Hematopoietic multipotent progenitor cell treated with erythropoietin and hydrocortisone succinate and interleukin-3 and kit ligand, for 6 days (in vitro differentiated cells): ENCODE measurements at regions not wholly inside any gene's neighbourhood (a gene's known extent, or its start where the extent isn't known, plus 50 kb on each side); places are given as distances from the start of the nearest gene placed in this dataset.

ENCODE experiments used
- DNase-seq: peaks from one replicate; pipeline ENCODE4 v3.0.0-alpha.2; 2015

DNA sequence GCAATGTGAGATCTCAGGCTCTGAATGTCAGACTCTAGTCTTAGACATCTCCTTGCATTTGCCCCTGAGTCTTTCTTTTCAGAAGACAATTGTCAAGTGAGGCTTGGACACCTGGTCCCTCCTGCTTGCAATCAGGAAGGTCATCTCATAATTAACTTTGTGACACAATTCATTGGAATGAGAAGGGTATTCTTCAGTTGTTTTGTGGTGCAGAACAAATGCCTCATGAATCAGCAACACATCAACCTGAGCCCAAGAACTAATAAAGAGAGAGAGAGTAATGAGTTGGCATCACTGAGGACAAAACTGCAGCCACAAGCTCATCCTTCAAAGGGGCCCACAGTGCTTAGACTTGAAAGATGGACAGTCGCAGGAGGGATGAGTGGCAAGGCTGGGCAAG is 375.8 kb downstream of the INSC start:
- DNase-seq: no peak

- no peak for DNase-seq
Observed at GRCh38 chr11:15493066-15493465, 378.3 kb downstream of the INSC start.

GRCh38 chr11:15493921-15494620 is 379.3 kb downstream of the INSC start:
- DNase-seq: no peak

DNA sequence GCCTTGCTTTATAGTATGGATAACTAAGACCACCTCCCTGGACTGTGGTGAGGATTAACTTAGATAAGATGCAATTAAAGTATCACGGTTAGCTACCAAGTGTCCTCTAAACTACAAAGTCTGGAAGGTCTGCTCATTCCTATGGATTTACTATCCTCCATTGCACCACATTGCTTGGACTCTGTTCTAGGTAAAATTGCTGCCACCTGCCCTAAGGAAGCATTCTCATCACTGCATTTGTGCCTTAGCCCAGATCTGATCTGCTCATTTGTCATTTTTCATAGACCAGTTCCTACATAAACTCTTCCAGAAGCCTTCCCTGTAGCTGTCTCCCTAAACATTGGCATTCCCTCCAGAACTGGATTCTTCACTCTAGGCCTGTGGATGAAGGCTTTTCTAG is 380.0 kb downstream of the INSC start:
- no peak for DNase-seq

- DNase-seq: no peak
Observed at GRCh38 chr11:15495462-15495861, 380.7 kb downstream of the INSC start.

DNA sequence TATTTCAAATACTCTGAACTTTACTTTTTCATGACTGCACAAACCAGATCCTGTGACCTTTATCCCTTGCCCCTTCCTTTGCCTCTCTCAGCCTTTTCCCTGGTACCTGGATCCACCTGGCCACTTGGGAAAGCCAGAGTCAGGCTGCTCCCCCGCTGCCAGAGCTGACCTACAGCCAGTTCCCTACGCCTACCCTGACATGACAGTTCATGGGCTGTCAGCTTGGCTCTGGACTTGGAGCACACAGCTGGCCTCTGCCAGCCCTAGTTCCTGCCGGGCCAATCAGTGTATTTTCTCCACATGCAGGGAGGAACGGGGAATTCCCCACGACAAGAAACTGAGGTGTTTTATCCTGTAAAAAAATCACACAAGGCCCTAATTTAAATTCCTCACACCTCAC is 382.6 kb downstream of the INSC start:
- DNase-seq: no peak

DNA sequence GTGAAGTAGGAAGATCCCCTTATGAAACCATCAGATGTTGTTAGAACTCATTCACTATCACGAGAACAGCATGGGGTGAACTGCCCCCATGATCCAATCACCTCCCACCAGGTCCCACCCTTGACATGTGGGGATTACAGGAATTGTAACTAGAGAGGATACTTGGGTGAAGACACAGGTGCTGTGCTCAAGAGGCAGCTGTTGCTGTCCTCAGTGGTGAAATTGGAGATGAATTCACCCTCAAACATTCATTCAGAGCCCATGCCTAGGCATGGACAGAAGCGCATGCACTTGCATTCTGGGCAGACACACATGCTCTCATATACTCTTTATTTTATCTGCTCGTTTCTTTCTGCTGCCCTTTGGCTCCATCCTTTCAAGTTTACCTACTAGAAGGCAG is 385.0 kb downstream of the INSC start:
- no peak for DNase-seq

GRCh38 chr11:15500643-15501042 is 385.9 kb downstream of the INSC start:
- no peak for DNase-seq

- DNase-seq: no peak
Observed at GRCh38 chr11:15501566-15501965, 386.8 kb downstream of the INSC start.

DNA sequence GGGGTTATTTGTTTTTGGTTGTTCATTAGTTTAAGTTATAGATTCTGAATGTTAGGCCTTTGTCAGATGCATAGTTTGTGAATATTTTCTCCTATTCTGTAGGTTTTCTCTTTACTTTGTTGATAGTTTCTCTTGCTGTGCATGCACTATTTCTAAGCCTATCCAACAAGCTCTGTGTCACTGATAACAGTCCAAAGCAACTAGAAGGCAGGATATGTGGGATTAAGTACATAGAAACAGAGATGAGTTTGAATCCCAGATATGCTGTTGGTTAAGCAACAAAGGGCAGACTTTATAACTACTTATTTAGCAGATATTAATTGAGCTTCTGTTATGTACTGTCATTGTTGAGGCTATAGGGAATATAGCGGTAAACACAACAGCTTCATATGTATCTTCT is 390.4 kb downstream of the INSC start:
- no peak for DNase-seq

DNA sequence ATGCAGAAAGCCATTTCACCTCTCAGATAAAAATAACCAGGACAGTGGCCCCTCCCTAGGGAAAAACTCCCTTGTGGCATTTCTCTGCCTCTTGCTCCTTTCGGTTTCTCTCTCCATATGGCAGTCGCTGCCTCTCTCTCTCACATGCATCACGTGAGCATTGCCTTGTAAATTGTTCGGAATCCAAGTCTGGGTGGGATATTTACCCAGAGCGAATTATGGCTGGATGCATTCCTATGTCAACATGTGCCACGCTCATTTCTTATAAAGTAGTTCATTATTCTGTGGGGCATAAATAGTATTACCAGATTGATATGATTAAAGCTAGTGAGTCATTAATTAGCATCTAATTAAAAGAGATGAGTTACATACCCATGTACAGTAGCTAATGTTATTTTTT is 392.9 kb downstream of the INSC start:
- DNase-seq: no peak

GRCh38 chr11:15509082-15509481 is 394.4 kb downstream of the INSC start:
- no peak for DNase-seq

- no peak for DNase-seq
Observed at GRCh38 chr11:15519124-15519791, 404.5 kb downstream of the INSC start.

GRCh38 chr11:15519911-15520310 is 405.2 kb downstream of the INSC start:
- DNase-seq: no peak

DNA sequence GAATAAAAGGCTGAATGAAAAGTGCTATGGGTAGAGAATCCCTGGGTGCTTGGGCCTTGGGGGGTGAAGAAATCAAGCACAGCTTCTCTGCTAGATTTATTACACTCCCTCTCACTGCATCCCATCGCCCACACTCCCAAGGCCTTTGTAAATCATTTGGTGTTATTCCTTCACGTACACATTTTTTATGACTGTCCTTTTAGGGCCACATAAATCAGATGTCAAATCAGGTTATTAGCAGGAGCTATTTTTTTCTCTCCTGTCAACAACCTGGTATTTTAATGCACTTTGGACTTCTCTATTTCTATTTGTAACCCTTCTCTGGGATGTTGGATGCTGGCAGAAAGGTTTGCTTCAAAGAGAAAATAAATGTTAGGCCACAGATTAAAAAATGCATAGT is 408.8 kb downstream of the INSC start:
- DNase-seq: no peak

GRCh38 chr11:15525582-15525981 is 410.9 kb downstream of the INSC start:
- no peak for DNase-seq

DNA sequence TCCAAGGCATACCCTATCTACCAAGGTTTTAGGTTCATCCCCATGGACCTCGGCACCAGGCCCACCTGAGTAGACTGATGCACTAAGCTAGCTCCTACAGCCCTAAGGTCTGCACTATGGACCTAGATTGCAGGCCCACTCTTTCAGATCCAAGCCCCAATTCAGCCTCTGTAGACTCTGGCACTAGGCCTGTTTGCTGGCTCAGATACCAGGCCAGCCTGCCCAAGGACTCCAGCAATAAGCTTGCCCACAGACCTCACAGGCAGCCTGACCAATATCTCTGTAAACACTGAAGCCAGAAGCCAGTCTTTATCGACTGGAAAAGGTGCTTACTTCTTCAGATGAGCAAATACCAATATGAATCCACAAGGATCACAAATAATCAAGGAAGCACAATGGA is 411.3 kb downstream of the INSC start:
- DNase-seq: no peak

DNA sequence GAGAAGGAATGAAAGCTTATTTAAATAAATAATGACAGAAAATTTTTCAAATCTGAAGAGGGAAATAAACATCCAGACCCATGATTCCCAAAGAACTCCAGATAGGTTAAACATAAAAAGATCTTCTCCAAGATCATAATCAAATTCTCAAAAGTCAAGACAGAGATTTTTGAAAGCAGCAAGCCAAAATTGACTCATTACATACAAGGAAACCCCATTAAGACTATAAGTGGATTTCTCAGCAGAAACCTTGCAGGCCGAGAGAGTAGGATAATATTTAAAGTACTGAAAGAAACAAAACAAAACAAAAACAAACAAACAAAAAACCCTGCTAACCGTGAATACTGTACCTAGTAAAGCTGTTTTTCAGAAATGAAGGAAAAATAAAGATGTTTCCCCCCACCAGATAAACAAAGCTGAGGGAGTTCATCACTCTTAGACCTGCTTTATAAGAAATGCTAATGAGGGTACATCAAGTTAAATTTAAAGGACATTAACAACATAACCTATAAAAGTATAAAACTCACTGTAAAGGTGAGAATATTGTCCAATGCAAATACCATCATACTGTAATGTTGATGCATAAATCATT is 412.2 kb downstream of the INSC start:
- no peak for DNase-seq

- no peak for DNase-seq
Observed at GRCh38 chr11:15532432-15532831, 417.7 kb downstream of the INSC start.

- no peak for DNase-seq
Observed at GRCh38 chr11:15534266-15534665, 419.5 kb downstream of the INSC start.

- no peak for DNase-seq
Observed at GRCh38 chr11:15535414-15535813, 420.7 kb downstream of the INSC start.

DNA sequence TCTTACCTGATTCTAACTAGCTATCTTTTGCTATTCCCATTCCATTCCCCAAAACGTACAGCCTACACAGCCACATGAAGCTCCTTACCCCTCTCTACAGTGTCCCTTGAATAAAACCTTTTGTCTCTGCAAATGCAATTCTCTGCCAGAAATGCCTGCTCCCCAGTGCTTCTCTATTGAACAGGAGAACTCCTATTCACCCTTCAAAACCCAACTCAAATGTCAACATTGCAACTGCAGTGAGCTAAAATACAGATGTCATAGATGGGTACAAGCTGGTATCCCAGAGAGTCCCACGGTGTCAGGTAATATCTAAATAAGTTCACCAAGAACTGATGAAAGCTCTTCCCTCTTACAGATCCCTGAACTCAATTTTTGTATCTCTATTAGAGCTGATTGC is 421.7 kb downstream of the INSC start:
- no peak for DNase-seq

DNA sequence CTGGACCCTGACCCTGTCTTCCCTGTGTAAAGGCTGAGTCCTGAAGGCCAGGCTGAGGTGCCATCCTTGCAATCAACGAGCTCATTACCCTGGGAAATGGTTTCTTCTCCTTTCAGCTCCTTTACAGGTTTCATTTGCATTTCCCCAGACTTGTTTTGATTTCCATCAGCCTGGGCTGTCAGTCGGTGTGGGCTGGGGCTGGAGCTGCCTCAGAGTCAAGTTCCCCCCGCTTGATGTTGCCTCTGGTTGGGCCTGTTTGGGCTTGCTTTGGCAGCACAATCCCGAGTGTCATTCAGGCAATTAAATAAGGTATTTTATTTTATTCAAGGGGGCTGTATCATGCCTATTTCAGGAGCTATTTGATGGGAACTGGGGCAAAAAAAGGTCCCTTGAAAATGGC is 424.9 kb downstream of the INSC start:
- no peak for DNase-seq

DNA sequence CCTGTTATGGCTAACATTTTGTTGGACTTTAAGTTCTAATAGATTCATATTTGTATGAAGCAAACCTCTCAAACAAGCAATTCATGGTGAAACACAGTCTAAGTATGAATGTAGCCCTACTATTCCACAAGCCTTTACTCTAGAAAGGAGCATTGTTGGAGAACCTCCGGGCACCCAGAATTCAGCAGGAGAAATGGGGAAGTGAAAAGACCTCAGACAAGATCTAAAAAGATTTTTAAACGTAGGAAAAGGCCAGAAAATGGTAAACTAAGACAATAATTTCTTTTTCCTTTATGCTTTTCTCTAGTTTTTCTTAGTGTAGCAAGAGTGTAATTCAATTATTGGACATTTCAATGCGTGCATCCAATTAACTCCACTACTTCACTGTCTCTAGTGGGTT is 426.4 kb downstream of the INSC start:
- no peak for DNase-seq

DNA sequence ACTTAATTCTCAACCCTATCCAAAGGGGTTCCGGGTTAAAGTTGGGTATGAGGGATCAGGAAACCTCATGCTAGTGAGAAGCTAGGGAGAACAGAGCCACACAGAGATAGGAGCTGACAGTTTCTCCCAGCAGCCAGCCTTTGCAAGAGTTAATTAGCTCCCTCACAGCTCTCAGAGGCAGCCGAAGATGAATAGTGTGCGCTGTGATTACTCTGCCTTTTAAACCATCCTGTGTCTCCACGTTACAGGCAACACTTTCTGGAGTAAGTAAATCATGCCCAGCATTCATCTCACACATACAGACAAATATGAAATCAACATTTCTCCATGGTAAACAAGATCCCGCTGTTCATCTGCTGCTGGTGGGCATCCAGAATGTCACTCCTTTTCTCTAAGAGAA is 429.6 kb downstream of the INSC start:
- DNase-seq: no peak
